Parathyroid adenoma (tissue), 2 donors: ENCODE measurements at regions not wholly inside any gene's neighbourhood (a gene's known extent, or its start where the extent isn't known, plus 50 kb on each side); places are given as distances from the start of the nearest gene placed in this dataset.

Experiments
- H2AFZ ChIP-seq: fragments of 300-600 bp; sonication (generic); one replicate; pipeline ENCODE4 v1.7.0; 2017; ENCODE audit warnings: antibody characterized with exemption, mild to moderate bottlenecking
- H3K27ac ChIP-seq: fragments of 300-600 bp; sonication (generic); one replicate; pipeline ENCODE4 v1.7.0; 2017
- H3K27me3 ChIP-seq: fragments of 300-600 bp; sonication (generic); one replicate; pipeline ENCODE4 v1.7.0; 2017; ENCODE audit warnings: low read length; ENCODE audit not compliant: control insufficient read depth, insufficient read depth
- H3K36me3 ChIP-seq: fragments of 300-600 bp; sonication (generic); one replicate; pipeline ENCODE4 v1.7.0; 2017; ENCODE audit warnings: low read length; ENCODE audit not compliant: control insufficient read depth, insufficient read depth
- H3K4me1 ChIP-seq: fragments of 300-600 bp; sonication (generic); one replicate; pipeline ENCODE4 v1.7.0; 2017; ENCODE audit warnings: control low read depth
- H3K4me2 ChIP-seq: fragments of 300-600 bp; sonication (generic); one replicate; pipeline ENCODE4 v1.7.0; 2017; ENCODE audit warnings: low read length
- H3K4me3 ChIP-seq: fragments of 300-600 bp; sonication (generic); one replicate; pipeline ENCODE4 v1.7.0; 2017; ENCODE audit warnings: low read depth, low read length
- H3K79me2 ChIP-seq: fragments of 300-600 bp; sonication (generic); one replicate; pipeline ENCODE4 v1.7.0; 2017; ENCODE audit warnings: control low read depth
- H3K9ac ChIP-seq: fragments of 300-600 bp; sonication (generic); one replicate; pipeline ENCODE4 v1.7.0; 2017; ENCODE audit warnings: mild to moderate bottlenecking
- H3K9me3 ChIP-seq: fragments of 300-600 bp; sonication (generic); one replicate; pipeline ENCODE4 v1.7.0; 2017; ENCODE audit warnings: low read length; ENCODE audit not compliant: control insufficient read depth
- CTCF ChIP-seq: fragments of 300-600 bp; sonication (generic); IDR thresholded peaks from one replicate; pipeline ENCODE4 v1.7.0; 2017; ENCODE audit warnings: antibody characterized with exemption, mild to moderate bottlenecking
- donor health status: primary hyperparathyroidism.

- TF ChIP-seq CTCF = no peak
- Histone ChIP-seq H3K27me3 (no peaks in the 10 kb centered on the region), H3K4me1 (no peaks in the 10 kb centered on the region), H3K9ac (no peak overlapping the region), H3K79me2 (no peaks in the 10 kb centered on the region), H3K4me3 (no peak overlapping the region), H2AFZ (no peak overlapping the region), H3K36me3 (no peaks in the 10 kb centered on the region), H3K4me2 (no peak overlapping the region), H3K27ac (no peak overlapping the region), H3K9me3 (no peaks in the 10 kb centered on the region)
Observed at GRCh38 chr2:80715433-80715832, 410.9 kb upstream of the LRRTM1 start.

- Histone ChIP-seq H3K36me3 (no peaks in the 10 kb centered on the region), H3K79me2 (no peaks in the 10 kb centered on the region), H3K4me3 (no peak overlapping the region), H2AFZ (no peak overlapping the region), H3K27me3 (no peaks in the 10 kb centered on the region), H3K9me3 (no peaks in the 10 kb centered on the region), H3K9ac (no peak overlapping the region), H3K4me2 (no peak overlapping the region), H3K4me1 (no peaks in the 10 kb centered on the region), H3K27ac (no peak overlapping the region)
- TF ChIP-seq CTCF = no peak
Observed at GRCh38 chr2:80711915-80712314, 407.4 kb upstream of the LRRTM1 start.

- H3K4me2 ChIP-seq = no peak overlapping the region
- no peak overlapping the region for H3K27ac ChIP-seq
- H3K27me3 ChIP-seq = no peaks in the 10 kb centered on the region
Observed at GRCh38 chr2:80706951-80707350, 402.4 kb upstream of the LRRTM1 start.

GRCh38 chr2:80706541-80706940, 402.0 kb upstream of the LRRTM1 start:
- no peaks in the 10 kb centered on the region for H3K9me3 ChIP-seq
- H3K4me3 ChIP-seq = no peak overlapping the region
- H3K4me2 ChIP-seq = no peak overlapping the region
- H3K9ac ChIP-seq = no peak overlapping the region
- H3K27me3 ChIP-seq = no peaks in the 10 kb centered on the region
- H3K4me1 ChIP-seq = no peaks in the 10 kb centered on the region
- no peak overlapping the region for H2AFZ ChIP-seq
- H3K27ac ChIP-seq = no peak overlapping the region
- no peak for TF ChIP-seq CTCF
- no peaks in the 10 kb centered on the region for H3K79me2 ChIP-seq
- no peaks in the 10 kb centered on the region for H3K36me3 ChIP-seq

More at GRCh38 chr2:80706951-80707350, 402.4 kb upstream of the LRRTM1 start:
- Histone ChIP-seq H3K79me2 (no peaks in the 10 kb centered on the region), H2AFZ (no peak overlapping the region), H3K4me3 (no peak overlapping the region), H3K9me3 (no peaks in the 10 kb centered on the region), H3K36me3 (no peaks in the 10 kb centered on the region), H3K9ac (no peak overlapping the region), H3K4me1 (no peaks in the 10 kb centered on the region)
- no peak for TF ChIP-seq CTCF

- Histone ChIP-seq H3K27ac (no peak overlapping the region), H3K9ac (no peak overlapping the region)
Observed at GRCh38 chr2:80703532-80703931, 399.0 kb upstream of the LRRTM1 start.

More at GRCh38 chr2:80703532-80703931, 399.0 kb upstream of the LRRTM1 start:
- Histone ChIP-seq H2AFZ (no peak overlapping the region), H3K36me3 (no peaks in the 10 kb centered on the region), H3K9me3 (no peaks in the 10 kb centered on the region), H3K4me3 (no peak overlapping the region), H3K79me2 (no peaks in the 10 kb centered on the region), H3K4me2 (no peak overlapping the region), H3K27me3 (no peaks in the 10 kb centered on the region), H3K4me1 (no peaks in the 10 kb centered on the region)
- no peak for TF ChIP-seq CTCF
